ENCODE measurements at regions not wholly inside any gene's neighbourhood (a gene's known extent, or its start where the extent isn't known, plus 50 kb on each side); places are given as distances from the start of the nearest gene placed in this dataset.

GRCh38 chr4:106869551-106869950, 166.6 kb downstream of the DKK2 start:
- Histone ChIP-seq H3K27me3 (ENCODE audit: low read depth) (no peaks in the 10 kb centered on the region), H3K36me3 (no peaks in the 10 kb centered on the region), H3K27ac (replicated peaks) (no peak overlapping the region), H3K4me3 (no peak overlapping the region), H3K9me3 (replicated peaks) (peaks cover 5% of the 10 kb centered on the region), H3K4me1 (no peaks in the 10 kb centered on the region)
- DNase-seq: no peak
- intact Hi-C loops (cut with micrococcal nuclease): no loop called here
- TF ChIP-seq, protein P1, sequence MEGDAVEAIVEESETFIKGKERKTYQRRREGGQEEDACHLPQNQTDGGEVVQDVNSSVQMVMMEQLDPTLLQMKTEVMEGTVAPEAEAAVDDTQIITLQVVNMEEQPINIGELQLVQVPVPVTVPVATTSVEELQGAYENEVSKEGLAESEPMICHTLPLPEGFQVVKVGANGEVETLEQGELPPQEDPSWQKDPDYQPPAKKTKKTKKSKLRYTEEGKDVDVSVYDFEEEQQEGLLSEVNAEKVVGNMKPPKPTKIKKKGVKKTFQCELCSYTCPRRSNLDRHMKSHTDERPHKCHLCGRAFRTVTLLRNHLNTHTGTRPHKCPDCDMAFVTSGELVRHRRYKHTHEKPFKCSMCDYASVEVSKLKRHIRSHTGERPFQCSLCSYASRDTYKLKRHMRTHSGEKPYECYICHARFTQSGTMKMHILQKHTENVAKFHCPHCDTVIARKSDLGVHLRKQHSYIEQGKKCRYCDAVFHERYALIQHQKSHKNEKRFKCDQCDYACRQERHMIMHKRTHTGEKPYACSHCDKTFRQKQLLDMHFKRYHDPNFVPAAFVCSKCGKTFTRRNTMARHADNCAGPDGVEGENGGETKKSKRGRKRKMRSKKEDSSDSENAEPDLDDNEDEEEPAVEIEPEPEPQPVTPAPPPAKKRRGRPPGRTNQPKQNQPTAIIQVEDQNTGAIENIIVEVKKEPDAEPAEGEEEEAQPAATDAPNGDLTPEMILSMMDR (IDR thresholded peaks at IDR 0.05; ENCODE audit: borderline replicate concordance): no peak

- no peaks in the 10 kb centered on the region for H3K36me3 ChIP-seq
- no peak overlapping the region for H3K4me3 ChIP-seq
- no peaks in the 10 kb centered on the region for H3K9me3 ChIP-seq (replicated peaks)
- no peaks in the 10 kb centered on the region for H3K27me3 ChIP-seq (ENCODE audit: low read depth)
- no peak for DNase-seq
- H3K27ac ChIP-seq (replicated peaks): no peak overlapping the region
- intact Hi-C loops (cut with micrococcal nuclease): no loop called here
- H3K4me1 ChIP-seq: no peaks in the 10 kb centered on the region
- TF ChIP-seq, protein P1 (IDR thresholded peaks at IDR 0.05; ENCODE audit: borderline replicate concordance): no peak
Measured at GRCh38 chr4:106868381-106869035, 167.6 kb downstream of the DKK2 start.

DNA sequence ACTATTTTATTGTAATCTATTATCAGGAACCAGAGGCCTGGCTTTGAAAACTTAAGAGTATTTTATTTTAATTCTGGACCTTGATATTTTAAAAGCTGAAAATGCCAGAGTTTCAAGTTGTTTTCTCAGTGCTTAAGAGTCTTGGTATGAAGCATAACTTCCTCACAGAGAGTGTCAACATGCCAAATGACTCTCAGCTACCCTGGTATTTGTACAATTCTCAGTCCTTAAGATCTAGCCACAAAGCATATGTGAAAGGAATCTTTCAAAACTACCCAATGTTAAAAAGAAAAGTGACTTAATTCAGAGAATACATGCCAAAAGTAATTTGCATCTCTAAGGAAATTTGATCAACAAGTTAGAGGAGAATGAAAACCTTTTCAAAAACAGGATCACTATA, 171.9 kb downstream of the DKK2 start:
- Histone ChIP-seq H3K27ac (replicated peaks) (no peak overlapping the region), H3K9me3 (replicated peaks) (peaks cover 9% of the 10 kb centered on the region), H3K4me3 (no peak overlapping the region), H3K4me1 (no peaks in the 10 kb centered on the region), H3K36me3 (no peaks in the 10 kb centered on the region), H3K27me3 (ENCODE audit: low read depth) (no peaks in the 10 kb centered on the region)
- no peak for DNase-seq
- intact Hi-C loops (cut with micrococcal nuclease): no loop called here
- TF ChIP-seq, protein P1 (IDR thresholded peaks at IDR 0.05; ENCODE audit: borderline replicate concordance): no peak

DNA sequence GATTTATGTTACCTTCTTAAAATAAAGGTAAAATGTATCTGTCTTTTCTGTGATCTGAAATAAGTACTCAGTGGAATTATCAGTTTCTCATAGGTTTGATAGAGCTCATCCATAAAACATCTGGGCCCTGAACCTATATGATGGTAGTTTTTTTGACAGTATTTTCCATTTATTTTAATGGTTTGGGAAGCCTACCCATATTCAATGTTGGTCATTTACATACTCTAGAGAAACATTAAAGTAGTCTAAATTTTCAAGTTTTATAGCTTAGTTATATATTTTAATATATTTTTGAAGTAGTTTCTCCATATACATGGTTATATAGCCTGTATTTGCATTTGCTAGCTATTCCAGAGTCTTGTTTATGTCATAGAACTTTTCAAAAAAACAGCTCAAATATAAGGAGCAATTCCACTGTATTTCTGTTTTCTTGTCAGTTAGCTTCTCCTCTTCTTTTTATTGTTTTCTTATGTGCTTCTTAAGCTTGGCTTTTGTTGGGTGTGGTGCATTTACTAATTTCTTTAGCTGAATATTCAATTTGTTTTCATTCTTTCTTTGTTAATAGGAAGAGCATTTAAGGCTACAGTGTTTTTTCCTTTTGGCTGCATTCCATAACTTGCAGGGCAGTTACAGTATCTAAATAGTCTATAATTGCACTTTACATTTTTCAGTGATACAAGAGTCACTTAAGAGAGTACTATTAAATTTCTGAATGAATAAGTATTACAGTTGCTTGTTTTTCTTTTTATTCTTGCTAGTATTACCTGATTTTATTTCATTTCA, 181.4 kb downstream of the DKK2 start:
- H3K27me3 ChIP-seq (ENCODE audit: low read depth): no peaks in the 10 kb centered on the region
- H3K36me3 ChIP-seq: no peaks in the 10 kb centered on the region
- H3K4me1 ChIP-seq: no peaks in the 10 kb centered on the region
- TF ChIP-seq, protein P1 (IDR thresholded peaks at IDR 0.05; ENCODE audit: borderline replicate concordance): no peak
- H3K4me3 ChIP-seq: no peak overlapping the region
- no peak for DNase-seq
- no peak overlapping the region for H3K27ac ChIP-seq (replicated peaks)
- intact Hi-C loops (cut with micrococcal nuclease): no loop called here
- H3K9me3 ChIP-seq (replicated peaks): peaks cover 2% of the 10 kb centered on the region

DNA sequence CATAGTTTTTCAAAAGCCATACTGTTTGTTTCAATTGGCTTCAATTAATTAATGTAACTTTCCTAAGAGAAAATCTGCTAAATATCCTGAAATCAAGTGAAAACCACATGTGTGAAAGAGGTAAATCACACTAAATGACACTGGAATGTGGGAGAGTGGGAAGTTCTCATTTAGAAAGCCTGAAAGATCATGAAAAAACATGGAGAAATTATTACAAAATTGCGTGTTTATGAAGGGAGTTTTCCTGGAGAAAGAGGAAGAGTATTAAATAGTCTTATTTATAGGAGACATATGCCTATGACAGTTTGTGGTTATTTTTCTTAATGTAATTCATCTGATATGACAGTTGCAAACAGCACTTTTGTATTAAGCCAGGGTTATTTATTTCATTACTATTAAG, 183.7 kb downstream of the DKK2 start:
- intact Hi-C loops (cut with micrococcal nuclease): no loop called here
- Histone ChIP-seq H3K27ac (replicated peaks) (no peak overlapping the region), H3K4me1 (no peaks in the 10 kb centered on the region), H3K9me3 (replicated peaks) (no peaks in the 10 kb centered on the region), H3K4me3 (no peak overlapping the region), H3K27me3 (ENCODE audit: low read depth) (no peaks in the 10 kb centered on the region), H3K36me3 (no peaks in the 10 kb centered on the region)
- TF ChIP-seq, protein P1 (IDR thresholded peaks at IDR 0.05; ENCODE audit: borderline replicate concordance): no peak
- no peak for DNase-seq
